ENCODE measurements at regions not wholly inside any gene's neighbourhood (a gene's known extent, or its start where the extent isn't known, plus 50 kb on each side); places are given as distances from the start of the nearest gene placed in this dataset.
A peak's percentile ranks its signal among the peaks of the same experiment; 100 is the strongest.
"Not testable (repeated sequence)": the region's sequence is repeated elsewhere in the genome, so short reads cannot be mapped to it uniquely, and the experiment has no call there.

DNA sequence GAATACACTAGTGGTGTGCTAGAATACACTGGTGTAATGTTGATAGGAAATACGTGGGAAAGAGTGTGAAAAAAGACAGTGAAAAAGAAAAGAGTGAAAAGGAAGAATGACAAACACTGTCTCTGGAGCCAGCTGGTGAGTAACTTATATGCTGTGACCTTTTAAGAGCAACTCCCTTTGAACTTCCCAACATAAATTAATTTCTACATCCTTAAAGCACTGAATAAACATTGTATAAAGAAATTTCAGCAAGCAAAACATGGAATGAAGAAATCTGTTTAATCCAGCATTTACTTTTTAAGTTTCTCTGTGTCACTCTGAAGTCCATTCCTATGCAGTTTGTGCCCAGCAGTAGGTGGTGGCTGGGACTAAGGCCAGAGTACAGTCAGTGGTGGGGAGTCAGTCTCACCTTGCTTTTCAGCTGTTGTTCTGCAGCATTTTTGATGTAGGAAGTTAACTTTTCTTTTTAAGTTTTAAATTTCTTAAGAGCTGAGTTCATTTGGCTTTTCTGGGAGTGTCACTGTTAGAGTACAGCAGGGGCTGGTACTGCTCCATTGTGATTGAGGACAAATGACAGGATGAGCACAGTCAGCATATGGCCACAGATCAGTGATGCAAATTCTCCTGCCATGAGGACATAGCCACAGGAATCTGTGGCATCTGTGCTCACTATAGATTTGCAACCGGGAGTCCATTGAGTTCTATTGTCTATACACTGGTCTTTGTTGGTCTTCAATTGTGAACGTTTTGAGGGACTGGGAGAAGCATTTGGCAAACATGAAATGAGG, 321.8 kb downstream of the ZNF248 start:
- no peak overlapping the region for H3K4me3 ChIP-seq (ENCODE audit: low read length)
- TF ChIP-seq, protein P1, sequence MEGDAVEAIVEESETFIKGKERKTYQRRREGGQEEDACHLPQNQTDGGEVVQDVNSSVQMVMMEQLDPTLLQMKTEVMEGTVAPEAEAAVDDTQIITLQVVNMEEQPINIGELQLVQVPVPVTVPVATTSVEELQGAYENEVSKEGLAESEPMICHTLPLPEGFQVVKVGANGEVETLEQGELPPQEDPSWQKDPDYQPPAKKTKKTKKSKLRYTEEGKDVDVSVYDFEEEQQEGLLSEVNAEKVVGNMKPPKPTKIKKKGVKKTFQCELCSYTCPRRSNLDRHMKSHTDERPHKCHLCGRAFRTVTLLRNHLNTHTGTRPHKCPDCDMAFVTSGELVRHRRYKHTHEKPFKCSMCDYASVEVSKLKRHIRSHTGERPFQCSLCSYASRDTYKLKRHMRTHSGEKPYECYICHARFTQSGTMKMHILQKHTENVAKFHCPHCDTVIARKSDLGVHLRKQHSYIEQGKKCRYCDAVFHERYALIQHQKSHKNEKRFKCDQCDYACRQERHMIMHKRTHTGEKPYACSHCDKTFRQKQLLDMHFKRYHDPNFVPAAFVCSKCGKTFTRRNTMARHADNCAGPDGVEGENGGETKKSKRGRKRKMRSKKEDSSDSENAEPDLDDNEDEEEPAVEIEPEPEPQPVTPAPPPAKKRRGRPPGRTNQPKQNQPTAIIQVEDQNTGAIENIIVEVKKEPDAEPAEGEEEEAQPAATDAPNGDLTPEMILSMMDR (conservative IDR thresholded peaks at IDR 0.05; ENCODE audit: low read length): no peak
- DNase-seq (ENCODE audit: low read depth): peak; percentile 9

GRCh38 chr10:37534166-37534565, 323.2 kb downstream of the ZNF248 start:
- TF ChIP-seq, protein P1 (conservative IDR thresholded peaks at IDR 0.05; ENCODE audit: low read length): no peak
- DNase-seq (ENCODE audit: low read depth): no peak

GRCh38 chr10:37525410-37525809, 332.0 kb downstream of the ZNF248 start:
- not testable (repeated sequence) for H3K4me3 ChIP-seq (ENCODE audit: low read length); DNase-seq (ENCODE audit: low read depth)

More at GRCh38 chr10:37534166-37534565, 323.2 kb downstream of the ZNF248 start:
- H3K4me3 ChIP-seq (ENCODE audit: low read length): no peak overlapping the region

- H3K4me3 ChIP-seq (ENCODE audit: low read length): no peak overlapping the region
- TF ChIP-seq, protein P1 (conservative IDR thresholded peaks at IDR 0.05; ENCODE audit: low read length): no peak
Measured at GRCh38 chr10:37520488-37520887, 336.9 kb downstream of the ZNF248 start.

DNA sequence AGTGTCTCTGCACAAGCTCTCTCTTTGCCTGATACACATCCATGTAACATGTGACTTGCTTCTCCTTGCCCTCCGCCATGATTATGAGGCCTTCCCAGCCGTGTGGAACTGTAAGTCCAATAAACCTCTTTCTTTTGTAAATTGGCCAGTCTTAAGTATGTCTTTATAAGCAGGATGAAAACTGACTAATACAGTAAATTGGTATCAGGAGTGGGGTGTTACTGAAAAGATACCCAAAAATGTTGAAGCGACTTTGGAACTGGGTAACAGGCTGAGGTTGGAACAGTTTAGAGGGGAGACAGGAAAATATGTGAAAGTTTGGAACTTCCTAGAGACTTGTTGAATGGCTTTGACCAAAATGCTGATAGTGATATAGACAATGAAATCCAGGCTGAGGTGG, 346.9 kb downstream of the ZNF248 start:
- H3K4me3 ChIP-seq (ENCODE audit: low read length); DNase-seq (ENCODE audit: low read depth): not testable (repeated sequence)

More at GRCh38 chr10:37520488-37520887, 336.9 kb downstream of the ZNF248 start:
- DNase-seq (ENCODE audit: low read depth): no peak

- TF ChIP-seq, protein P1 (conservative IDR thresholded peaks at IDR 0.05; ENCODE audit: low read length): no peak
- no peak for DNase-seq (ENCODE audit: low read depth)
- no peak overlapping the region for H3K4me3 ChIP-seq (ENCODE audit: low read length)
Measured at GRCh38 chr10:37496061-37496460, 361.3 kb downstream of the ZNF248 start.

GRCh38 chr10:37495415-37495814, 362.0 kb downstream of the ZNF248 start:
- TF ChIP-seq, protein P1 (conservative IDR thresholded peaks at IDR 0.05; ENCODE audit: low read length): no peak
- DNase-seq (ENCODE audit: low read depth): peak; percentile 0
- H3K4me3 ChIP-seq (ENCODE audit: low read length): no peak overlapping the region

GRCh38 chr10:37493185-37493796, 364.1 kb downstream of the ZNF248 start:
- H3K4me3 ChIP-seq (ENCODE audit: low read length); DNase-seq (ENCODE audit: low read depth): not testable (repeated sequence)

Measured in AG10803 (cell line).